SK-N-MC (cell line): ENCODE measurements at regions not wholly inside any gene's neighbourhood (a gene's known extent, or its start where the extent isn't known, plus 50 kb on each side); places are given as distances from the start of the nearest gene placed in this dataset.
A peak's percentile ranks its signal among the peaks of the same experiment; 100 is the strongest.

Experiments
- DNase-seq: peaks from one replicate; pipeline ENCODE4 v3.0.0-alpha.2; 2011; ENCODE audit warnings: low read depth, low spot score
- H3K27ac ChIP-seq: fragments of 200-600 bp; sonication (generic); 2 replicates; pipeline ENCODE4 v1.5.1; 2016; ENCODE audit warnings: mixed run types
- H3K36me3 ChIP-seq: fragments of 200-600 bp; sonication (generic); 2 replicates; pipeline ENCODE4 v1.6.1; 2017; ENCODE audit warnings: antibody characterized with exemption, low read length, mixed read lengths; ENCODE audit not compliant: insufficient read depth
- H3K4me3 ChIP-seq: fragments of 200-600 bp; sonication (generic); 2 replicates; pipeline ENCODE4 v1.5.1; 2016
- H3K9ac ChIP-seq: fragments of 200-600 bp; sonication (generic); 2 replicates; pipeline ENCODE4 v1.8.0; 2017; ENCODE audit warnings: mixed run types, mixed read lengths; ENCODE audit not compliant: insufficient read length
- H3K9me3 ChIP-seq: fragments of 200-600 bp; sonication (generic); 2 replicates; pipeline ENCODE4 v1.6.1; 2017; ENCODE audit warnings: low read depth, mild to moderate bottlenecking, antibody characterized with exemption, low read length, moderate library complexity, mixed read lengths
- EZH2 ChIP-seq: fragments of 200-600 bp; sonication (generic); IDR thresholded peaks from one replicate; pipeline ENCODE4 v1.6.1; 2017; ENCODE audit warnings: antibody characterized with exemption
- FOXP2 ChIP-seq: optimal IDR thresholded peaks from 2 replicates; pipeline ENCODE3; 2011; ENCODE audit warnings: mild to moderate bottlenecking, moderate library complexity; ENCODE audit not compliant: insufficient read depth; ENCODE audit errors: extremely low read length, control extremely low read depth
- POLR2AphosphoS5 ChIP-seq: IDR thresholded peaks from 2 replicates; pipeline ENCODE4 v1.6.1; 2012; ENCODE audit warnings: mild to moderate bottlenecking, low read depth, low read length, borderline replicate concordance

GRCh38 chr7:20510573-20510900, 104.9 kb upstream of the ABCB5 start:
- H3K4me3 ChIP-seq = no peak overlapping the region
- no peak for TF ChIP-seq EZH2
- no peak for TF ChIP-seq POLR2AphosphoS5
- TF ChIP-seq FOXP2 = no peak
- H3K9ac ChIP-seq = no peak overlapping the region
- no peaks in the 10 kb centered on the region for H3K36me3 ChIP-seq
- no peaks in the 10 kb centered on the region for H3K9me3 ChIP-seq
- H3K27ac ChIP-seq = no peak overlapping the region
- no peak for DNase-seq

DNA sequence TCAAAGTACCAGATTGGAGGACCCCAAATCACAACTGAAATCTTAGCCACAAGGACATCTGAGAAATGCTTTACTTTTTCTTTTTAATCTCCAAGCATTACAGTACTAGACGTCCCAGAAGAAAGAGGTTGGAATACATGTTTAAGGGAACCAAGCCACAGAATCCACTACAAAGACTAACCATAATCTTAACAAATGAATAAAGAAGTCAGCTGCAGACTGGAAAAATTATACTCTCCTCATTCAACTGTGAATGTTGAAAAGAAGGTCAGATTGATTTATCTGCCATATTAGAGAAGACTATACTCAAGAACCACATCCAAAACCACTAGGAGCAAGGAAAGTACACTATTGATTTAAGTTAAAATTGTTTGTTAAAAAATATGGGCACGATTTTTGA, 102.1 kb upstream of the ABCB5 start:
- TF ChIP-seq EZH2 (no peak), FOXP2 (no peak), POLR2AphosphoS5 (no peak)
- Histone ChIP-seq H3K9ac (no peak overlapping the region), H3K36me3 (no peaks in the 10 kb centered on the region), H3K27ac (no peak overlapping the region), H3K9me3 (no peaks in the 10 kb centered on the region), H3K4me3 (no peak overlapping the region)
- no peak for DNase-seq

- DNase-seq = no peak
- no peak overlapping the region for H3K27ac ChIP-seq
- no peaks in the 10 kb centered on the region for H3K36me3 ChIP-seq
- TF ChIP-seq FOXP2 (no peak), POLR2AphosphoS5 (no peak), EZH2 (no peak)
- H3K9me3 ChIP-seq = no peaks in the 10 kb centered on the region
- H3K4me3 ChIP-seq = no peak overlapping the region
- H3K9ac ChIP-seq = no peak overlapping the region
These were observed 101.6 kb upstream of the ABCB5 start for GRCh38 chr7:20513897-20514296.

GRCh38 chr7:20514364-20514763, 101.1 kb upstream of the ABCB5 start:
- peak; percentile 88 for DNase-seq
- H3K9me3 ChIP-seq = no peaks in the 10 kb centered on the region
- H3K27ac ChIP-seq = no peak overlapping the region
- TF ChIP-seq EZH2 (no peak), FOXP2 (peak; percentile 16), POLR2AphosphoS5 (peak; percentile 53; the same call in 1 of the 2 replicates)
- no peaks in the 10 kb centered on the region for H3K36me3 ChIP-seq
- H3K4me3 ChIP-seq = no peak overlapping the region
- no peak overlapping the region for H3K9ac ChIP-seq

DNA sequence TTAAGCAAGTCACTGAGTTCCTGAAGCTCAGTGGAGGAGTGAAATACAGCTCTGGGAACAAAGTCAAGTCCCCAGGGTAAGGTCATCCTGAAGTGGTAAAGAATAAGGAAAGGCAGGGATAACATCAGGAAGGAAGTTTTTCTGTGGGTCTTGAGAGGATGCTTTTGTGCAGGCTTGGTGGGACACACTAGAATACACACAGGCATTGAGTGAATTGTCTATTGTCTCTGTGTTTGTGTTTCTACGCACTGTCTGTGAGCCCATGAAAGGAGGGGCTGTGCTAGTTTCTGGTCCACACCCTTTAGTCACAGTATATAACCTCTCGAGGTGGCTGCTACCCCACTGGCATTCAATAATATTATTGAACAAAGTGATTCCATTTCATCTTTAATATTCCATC, 95.8 kb upstream of the ABCB5 start:
- Histone ChIP-seq H3K36me3 (no peaks in the 10 kb centered on the region), H3K27ac (no peak overlapping the region), H3K9ac (no peak overlapping the region), H3K9me3 (no peaks in the 10 kb centered on the region), H3K4me3 (no peak overlapping the region)
- no peak for TF ChIP-seq EZH2
- TF ChIP-seq FOXP2 = no peak
- no peak for TF ChIP-seq POLR2AphosphoS5
- DNase-seq = no peak

GRCh38 chr7:20520530-20520929, 94.9 kb upstream of the ABCB5 start:
- Histone ChIP-seq H3K36me3 (no peaks in the 10 kb centered on the region), H3K9ac (no peak overlapping the region), H3K4me3 (no peak overlapping the region), H3K9me3 (no peaks in the 10 kb centered on the region), H3K27ac (no peak overlapping the region)
- no peak for TF ChIP-seq FOXP2
- DNase-seq = no peak

DNA sequence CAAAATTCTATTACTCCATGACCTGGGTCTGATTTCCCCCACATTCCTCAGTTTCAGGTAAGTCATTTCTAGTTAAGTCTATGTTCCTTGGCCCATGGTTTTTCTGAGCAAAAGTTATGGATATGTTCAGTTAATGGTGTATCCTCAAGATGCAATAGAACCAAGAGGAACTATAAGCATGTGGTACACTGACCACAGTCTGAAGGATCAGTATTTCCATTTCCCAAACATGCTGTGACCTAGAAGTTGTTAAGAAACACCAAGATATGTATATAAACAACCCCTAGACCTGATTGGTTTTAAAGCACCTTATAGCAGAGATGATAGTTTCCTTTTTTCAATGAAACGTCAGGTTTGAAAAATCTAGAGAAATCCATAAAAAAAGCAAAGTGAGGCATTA, 94.2 kb upstream of the ABCB5 start:
- no peak for TF ChIP-seq FOXP2
- no peak for TF ChIP-seq POLR2AphosphoS5
- TF ChIP-seq EZH2 = no peak
- DNase-seq = no peak
- H3K9me3 ChIP-seq = no peaks in the 10 kb centered on the region

GRCh38 chr7:20529260-20529659, 86.2 kb upstream of the ABCB5 start:
- no peak overlapping the region for H3K4me3 ChIP-seq
- H3K27ac ChIP-seq = no peak overlapping the region
- TF ChIP-seq POLR2AphosphoS5 (no peak), FOXP2 (no peak), EZH2 (no peak)
- DNase-seq = no peak
- no peaks in the 10 kb centered on the region for H3K9me3 ChIP-seq
- no peaks in the 10 kb centered on the region for H3K36me3 ChIP-seq
- H3K9ac ChIP-seq = no peak overlapping the region

More for the DNA sequence above, 94.2 kb upstream of the ABCB5 start:
- Histone ChIP-seq H3K27ac (no peak overlapping the region), H3K4me3 (no peak overlapping the region), H3K9ac (no peak overlapping the region), H3K36me3 (no peaks in the 10 kb centered on the region)

DNA sequence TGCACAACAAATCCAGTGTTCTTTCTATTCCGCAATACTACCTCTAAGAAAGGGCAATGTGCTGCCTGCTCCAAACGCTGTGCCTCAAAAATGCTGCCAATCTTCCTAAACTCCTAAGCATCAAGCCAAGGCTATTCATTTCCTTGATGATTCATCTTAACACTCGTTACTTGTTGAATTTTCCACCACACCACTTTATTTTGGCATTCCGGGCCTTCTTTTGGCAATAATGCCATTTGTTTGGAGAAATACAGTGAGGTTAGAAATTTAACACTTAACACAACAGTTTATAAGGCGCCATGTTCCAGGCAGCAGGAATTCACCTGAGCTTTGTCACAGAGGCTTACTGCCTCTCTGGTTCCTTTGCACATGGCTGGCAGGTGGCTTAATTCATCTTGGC, 82.6 kb upstream of the ABCB5 start:
- H3K4me3 ChIP-seq = no peak overlapping the region
- DNase-seq = no peak
- TF ChIP-seq POLR2AphosphoS5 (no peak), EZH2 (no peak), FOXP2 (no peak)

More for the DNA sequence above, 82.6 kb upstream of the ABCB5 start:
- Histone ChIP-seq H3K9me3 (no peaks in the 10 kb centered on the region), H3K27ac (no peak overlapping the region), H3K9ac (no peak overlapping the region), H3K36me3 (no peaks in the 10 kb centered on the region)
